Kidney epithelial cell (primary cell): ENCODE measurements at regions not wholly inside any gene's neighbourhood (a gene's known extent, or its start where the extent isn't known, plus 50 kb on each side); places are given as distances from the start of the nearest gene placed in this dataset.
"Not testable (repeated sequence)": the region's sequence is repeated elsewhere in the genome, so short reads cannot be mapped to it uniquely, and the experiment has no call there.

Source experiments
- DNase-seq: peaks from one replicate; pipeline ENCODE4 v3.0.0-alpha.2; 2010; ENCODE audit warnings: low read depth
- H3K27me3 ChIP-seq: 2 replicates; pipeline ENCODE4 v1.6.0; 2011; ENCODE audit warnings: low read length; ENCODE audit not compliant: control insufficient read depth, insufficient read depth
- H3K36me3 ChIP-seq: 2 replicates; pipeline ENCODE4 v1.5.1; 2011; ENCODE audit warnings: low read length; ENCODE audit not compliant: control insufficient read depth, insufficient read depth
- H3K4me3 ChIP-seq: 2 replicates; pipeline ENCODE4 v1.5.1; 2011; ENCODE audit warnings: low read depth, mild to moderate bottlenecking, control low read depth, low read length
- TF ChIP-seq, protein P1 (sequence below): IDR thresholded peaks from 2 replicates; pipeline ENCODE4 v1.5.1; 2011; ENCODE audit warnings: mild to moderate bottlenecking, moderate library complexity, low read length, control low read depth, inconsistent platforms; ENCODE audit not compliant: insufficient read depth, poor library complexity, severe bottlenecking

GRCh38 chr3:177710506-177710905, 513.2 kb upstream of the TBL1XR1 start:
- no peaks in the 10 kb centered on the region for H3K36me3 ChIP-seq
- no peak overlapping the region for H3K4me3 ChIP-seq
- no peaks in the 10 kb centered on the region for H3K27me3 ChIP-seq
- no peak for DNase-seq
- TF ChIP-seq, protein P1, sequence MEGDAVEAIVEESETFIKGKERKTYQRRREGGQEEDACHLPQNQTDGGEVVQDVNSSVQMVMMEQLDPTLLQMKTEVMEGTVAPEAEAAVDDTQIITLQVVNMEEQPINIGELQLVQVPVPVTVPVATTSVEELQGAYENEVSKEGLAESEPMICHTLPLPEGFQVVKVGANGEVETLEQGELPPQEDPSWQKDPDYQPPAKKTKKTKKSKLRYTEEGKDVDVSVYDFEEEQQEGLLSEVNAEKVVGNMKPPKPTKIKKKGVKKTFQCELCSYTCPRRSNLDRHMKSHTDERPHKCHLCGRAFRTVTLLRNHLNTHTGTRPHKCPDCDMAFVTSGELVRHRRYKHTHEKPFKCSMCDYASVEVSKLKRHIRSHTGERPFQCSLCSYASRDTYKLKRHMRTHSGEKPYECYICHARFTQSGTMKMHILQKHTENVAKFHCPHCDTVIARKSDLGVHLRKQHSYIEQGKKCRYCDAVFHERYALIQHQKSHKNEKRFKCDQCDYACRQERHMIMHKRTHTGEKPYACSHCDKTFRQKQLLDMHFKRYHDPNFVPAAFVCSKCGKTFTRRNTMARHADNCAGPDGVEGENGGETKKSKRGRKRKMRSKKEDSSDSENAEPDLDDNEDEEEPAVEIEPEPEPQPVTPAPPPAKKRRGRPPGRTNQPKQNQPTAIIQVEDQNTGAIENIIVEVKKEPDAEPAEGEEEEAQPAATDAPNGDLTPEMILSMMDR = no peak

DNA sequence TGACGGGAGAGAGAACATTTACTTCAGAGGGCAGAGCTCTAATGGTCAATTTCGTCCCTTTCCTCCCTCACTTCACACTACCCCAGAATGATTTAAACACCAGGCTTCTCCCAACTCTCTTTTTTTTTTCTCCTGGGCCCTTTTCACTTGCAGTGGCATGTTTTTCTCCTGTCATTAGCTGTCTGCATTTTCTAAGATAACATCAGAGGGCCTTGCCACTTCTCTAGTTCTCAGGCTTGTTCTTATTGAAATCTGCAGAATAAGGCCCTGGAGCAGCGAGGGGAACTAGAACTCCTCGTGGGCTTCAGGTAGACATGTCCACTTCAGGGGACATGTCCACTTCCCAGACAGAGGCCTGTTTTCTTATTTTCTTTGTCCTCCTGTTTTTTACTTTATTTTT, 514.4 kb upstream of the TBL1XR1 start:
- TF ChIP-seq, protein P1 = no peak
- DNase-seq = no peak

GRCh38 chr3:177713928-177714900, 516.9 kb upstream of the TBL1XR1 start:
- no peak overlapping the region for H3K4me3 ChIP-seq
- no peaks in the 10 kb centered on the region for H3K36me3 ChIP-seq
- H3K27me3 ChIP-seq = no peaks in the 10 kb centered on the region
- TF ChIP-seq, protein P1 = no peak
- no peak for DNase-seq

More for the DNA sequence above, 514.4 kb upstream of the TBL1XR1 start:
- Histone ChIP-seq H3K36me3 (no peaks in the 10 kb centered on the region), H3K4me3 (no peak overlapping the region), H3K27me3 (no peaks in the 10 kb centered on the region)

DNA sequence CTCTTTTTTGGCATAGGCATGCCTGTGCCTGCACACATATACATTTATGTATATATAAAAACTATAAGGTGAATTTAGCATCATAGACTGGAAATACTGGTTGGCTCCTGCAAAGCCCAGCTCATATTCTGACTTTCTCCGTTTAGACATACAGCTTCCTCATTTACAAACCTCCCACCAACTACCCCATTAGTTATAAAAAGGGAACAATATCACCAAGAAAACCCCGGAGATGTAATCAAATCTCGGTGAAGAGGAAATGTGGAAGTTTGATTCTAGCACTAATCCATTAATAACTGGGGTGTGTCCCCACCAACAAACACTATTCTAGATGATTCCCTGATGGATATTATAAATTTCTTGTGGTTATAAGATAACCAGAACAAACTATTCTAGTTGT, 517.7 kb upstream of the TBL1XR1 start:
- no peaks in the 10 kb centered on the region for H3K27me3 ChIP-seq
- TF ChIP-seq, protein P1 = no peak
- no peaks in the 10 kb centered on the region for H3K36me3 ChIP-seq
- H3K4me3 ChIP-seq = no peak overlapping the region
- no peak for DNase-seq

DNA sequence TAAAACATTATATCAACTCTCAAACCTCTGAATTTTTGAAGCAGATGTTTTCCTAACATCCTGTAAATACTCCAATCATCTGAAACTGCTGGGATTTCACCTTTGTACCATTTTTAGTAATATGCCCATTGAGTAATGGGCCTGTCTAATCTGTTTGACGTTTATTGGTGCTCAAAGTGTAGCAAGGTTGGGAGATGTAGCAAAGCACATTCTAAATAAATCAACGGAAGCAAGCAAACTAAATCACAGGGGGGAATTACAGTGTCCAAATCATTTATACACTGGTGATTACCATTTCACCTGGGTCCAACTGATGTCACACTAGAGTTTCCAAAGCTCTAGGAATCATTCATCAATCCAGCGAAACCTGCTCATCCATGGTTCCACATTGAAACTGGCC, 518.7 kb upstream of the TBL1XR1 start:
- TF ChIP-seq, protein P1 = no peak
- Histone ChIP-seq H3K4me3 (no peak overlapping the region), H3K36me3 (no peaks in the 10 kb centered on the region), H3K27me3 (no peaks in the 10 kb centered on the region)
- no peak for DNase-seq

- not testable (repeated sequence) for H3K36me3 ChIP-seq, DNase-seq, H3K27me3 ChIP-seq, H3K4me3 ChIP-seq
Observed at GRCh38 chr3:177720927-177721326, 523.6 kb upstream of the TBL1XR1 start.
